ENCODE measurements at regions not wholly inside any gene's neighbourhood (a gene's known extent, or its start where the extent isn't known, plus 50 kb on each side); places are given as distances from the start of the nearest gene placed in this dataset.

DNA sequence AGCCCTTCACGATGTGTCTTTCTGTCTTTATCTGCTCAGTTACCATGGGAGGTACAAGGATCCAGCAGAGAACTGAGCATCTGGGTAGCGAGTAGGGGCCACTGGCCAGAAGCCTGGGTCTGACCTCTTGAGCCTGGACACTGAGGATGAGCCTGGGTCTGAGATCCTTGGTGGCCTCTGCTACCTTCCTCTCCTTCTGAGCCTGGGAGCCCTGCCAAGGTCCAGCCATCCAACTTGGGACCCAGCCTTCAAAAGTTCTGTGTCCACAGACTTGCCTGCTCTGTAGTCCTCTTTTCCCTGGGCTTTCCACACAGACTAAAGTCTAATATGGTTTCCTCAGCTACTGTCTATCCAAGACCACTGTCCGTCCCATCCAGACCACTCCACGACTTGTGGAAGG, 60.2 kb upstream of the NAA20 start:
- Histone ChIP-seq H3K4me1 (no peaks in the 10 kb centered on the region), H3K4me3 (no peak overlapping the region), H3K36me3 (peaks cover 70% of the 10 kb centered on the region), H3K9me3 (no peaks in the 10 kb centered on the region), H3K27ac (no peak overlapping the region), H3K27me3 (ENCODE audit: low read depth) (no peaks in the 10 kb centered on the region)
- ATAC-seq: no peak
- TF ChIP-seq, protein P1, sequence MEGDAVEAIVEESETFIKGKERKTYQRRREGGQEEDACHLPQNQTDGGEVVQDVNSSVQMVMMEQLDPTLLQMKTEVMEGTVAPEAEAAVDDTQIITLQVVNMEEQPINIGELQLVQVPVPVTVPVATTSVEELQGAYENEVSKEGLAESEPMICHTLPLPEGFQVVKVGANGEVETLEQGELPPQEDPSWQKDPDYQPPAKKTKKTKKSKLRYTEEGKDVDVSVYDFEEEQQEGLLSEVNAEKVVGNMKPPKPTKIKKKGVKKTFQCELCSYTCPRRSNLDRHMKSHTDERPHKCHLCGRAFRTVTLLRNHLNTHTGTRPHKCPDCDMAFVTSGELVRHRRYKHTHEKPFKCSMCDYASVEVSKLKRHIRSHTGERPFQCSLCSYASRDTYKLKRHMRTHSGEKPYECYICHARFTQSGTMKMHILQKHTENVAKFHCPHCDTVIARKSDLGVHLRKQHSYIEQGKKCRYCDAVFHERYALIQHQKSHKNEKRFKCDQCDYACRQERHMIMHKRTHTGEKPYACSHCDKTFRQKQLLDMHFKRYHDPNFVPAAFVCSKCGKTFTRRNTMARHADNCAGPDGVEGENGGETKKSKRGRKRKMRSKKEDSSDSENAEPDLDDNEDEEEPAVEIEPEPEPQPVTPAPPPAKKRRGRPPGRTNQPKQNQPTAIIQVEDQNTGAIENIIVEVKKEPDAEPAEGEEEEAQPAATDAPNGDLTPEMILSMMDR (IDR thresholded peaks at IDR 0.05): no peak
- intact Hi-C loops (cut with DNase I): no loop called here
- DNase-seq: no peak

DNA sequence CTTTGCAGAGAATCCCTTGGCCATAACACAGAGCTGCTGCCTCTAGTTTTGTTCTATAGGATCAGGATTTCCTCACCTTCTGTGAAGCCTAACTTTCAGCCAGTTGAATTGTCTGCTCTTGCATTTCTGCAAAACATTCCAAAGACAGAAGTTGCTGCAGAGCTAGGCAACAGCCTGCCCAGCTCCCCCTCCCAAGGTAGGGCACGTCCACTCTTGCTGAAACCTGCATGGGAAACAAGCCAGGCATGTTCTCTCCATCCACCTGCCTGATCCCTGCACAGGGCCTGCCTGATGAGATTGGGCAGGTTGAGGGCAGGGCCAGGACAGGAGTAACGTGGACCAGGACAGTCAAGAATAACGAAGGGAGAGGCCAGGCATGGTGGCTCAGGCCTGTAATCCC, 58.9 kb upstream of the NAA20 start:
- ATAC-seq (no peak), DNase-seq (no peak)
- TF ChIP-seq, protein P1 (IDR thresholded peaks at IDR 0.05): no peak
- Histone ChIP-seq H3K36me3 (peaks cover 82% of the 10 kb centered on the region), H3K27me3 (ENCODE audit: low read depth) (no peaks in the 10 kb centered on the region), H3K4me3 (no peak overlapping the region), H3K27ac (no peak overlapping the region), H3K9me3 (no peaks in the 10 kb centered on the region), H3K4me1 (no peaks in the 10 kb centered on the region)
- intact Hi-C loops (cut with DNase I): no loop called here

DNA sequence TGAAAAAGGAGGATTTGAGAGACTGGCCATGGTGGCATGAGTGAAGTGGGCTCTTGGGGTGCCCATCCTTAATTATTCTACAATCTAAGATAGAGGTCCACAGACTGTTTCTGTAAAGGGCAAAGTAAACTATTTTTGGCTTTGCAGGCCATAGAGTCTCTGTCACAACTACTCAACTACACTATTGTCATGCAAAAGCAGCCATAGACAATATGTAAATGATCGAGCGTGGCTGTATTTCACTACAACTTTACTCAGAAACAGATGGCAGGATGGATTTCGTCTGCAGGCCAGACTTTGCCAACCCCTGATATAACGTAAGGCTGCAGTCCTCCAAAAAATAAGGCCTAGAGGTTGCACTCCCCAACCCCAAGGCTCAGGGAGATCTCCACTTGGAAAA, 58.2 kb upstream of the NAA20 start:
- Histone ChIP-seq H3K27me3 (ENCODE audit: low read depth) (no peaks in the 10 kb centered on the region), H3K4me1 (peaks cover 5% of the 10 kb centered on the region)
- intact Hi-C loops (cut with DNase I): no loop called here

DNA sequence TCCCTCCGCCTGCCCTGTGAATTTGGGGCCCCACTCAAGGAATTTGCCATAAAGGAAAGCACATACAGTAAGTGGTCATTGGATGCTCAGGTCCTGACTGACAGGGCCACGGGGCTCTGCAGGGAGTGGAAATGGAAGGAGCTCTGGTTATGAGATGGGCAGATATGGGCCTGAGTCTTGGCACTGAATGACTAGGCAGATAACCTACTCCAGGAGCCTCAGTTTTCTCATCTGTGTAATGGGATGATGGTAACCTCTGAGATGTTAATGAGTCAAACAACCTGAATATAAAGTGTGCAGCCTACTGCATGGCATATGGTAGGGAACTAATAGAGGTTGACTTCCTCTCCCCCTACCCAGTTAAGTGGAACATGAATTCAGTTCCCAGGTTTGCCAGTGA, 56.4 kb upstream of the NAA20 start:
- Histone ChIP-seq H3K36me3 (peaks cover 95% of the 10 kb centered on the region), H3K27ac (no peak overlapping the region), H3K4me1 (peaks cover 20% of the 10 kb centered on the region), H3K9me3 (no peaks in the 10 kb centered on the region), H3K4me3 (no peak overlapping the region), H3K27me3 (ENCODE audit: low read depth) (no peaks in the 10 kb centered on the region)
- TF ChIP-seq, protein P1 (IDR thresholded peaks at IDR 0.05): no peak
- intact Hi-C loops (cut with DNase I): no loop called here
- ATAC-seq: no peak
- no peak for DNase-seq

More for the DNA sequence above, 58.2 kb upstream of the NAA20 start:
- Histone ChIP-seq H3K9me3 (no peaks in the 10 kb centered on the region), H3K27ac (no peak overlapping the region), H3K4me3 (no peak overlapping the region), H3K36me3 (peaks cover 89% of the 10 kb centered on the region)
- TF ChIP-seq, protein P1 (IDR thresholded peaks at IDR 0.05): no peak
- DNase-seq (no peak), ATAC-seq (no peak)

DNA sequence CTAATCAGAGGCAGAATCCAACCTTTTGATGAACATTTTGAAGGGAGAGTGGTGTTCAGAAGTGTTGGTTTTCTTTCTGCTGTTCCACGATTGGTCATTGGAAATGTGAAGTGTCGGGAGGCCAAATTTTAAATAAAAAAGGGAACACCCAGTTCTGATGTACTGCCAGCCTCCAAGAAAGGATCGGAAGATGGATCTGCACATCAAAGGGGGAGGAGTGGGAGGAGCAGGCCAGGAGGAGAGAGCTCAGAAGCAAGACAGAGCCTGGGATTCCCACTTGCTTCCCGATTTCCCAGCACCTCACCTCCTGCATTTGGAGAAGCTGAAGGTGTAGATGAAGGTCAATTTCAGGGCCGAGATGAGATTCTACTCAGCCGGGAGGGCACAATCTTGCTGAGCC, 55.9 kb upstream of the NAA20 start:
- Histone ChIP-seq H3K27ac (no peak overlapping the region), H3K4me3 (no peak overlapping the region), H3K27me3 (ENCODE audit: low read depth) (no peaks in the 10 kb centered on the region), H3K9me3 (no peaks in the 10 kb centered on the region), H3K36me3 (peaks cover 97% of the 10 kb centered on the region), H3K4me1 (peaks cover 20% of the 10 kb centered on the region)
- intact Hi-C loops (cut with DNase I): no loop called here
- ATAC-seq (no peak), DNase-seq (no peak)
- TF ChIP-seq, protein P1 (IDR thresholded peaks at IDR 0.05): no peak

DNA sequence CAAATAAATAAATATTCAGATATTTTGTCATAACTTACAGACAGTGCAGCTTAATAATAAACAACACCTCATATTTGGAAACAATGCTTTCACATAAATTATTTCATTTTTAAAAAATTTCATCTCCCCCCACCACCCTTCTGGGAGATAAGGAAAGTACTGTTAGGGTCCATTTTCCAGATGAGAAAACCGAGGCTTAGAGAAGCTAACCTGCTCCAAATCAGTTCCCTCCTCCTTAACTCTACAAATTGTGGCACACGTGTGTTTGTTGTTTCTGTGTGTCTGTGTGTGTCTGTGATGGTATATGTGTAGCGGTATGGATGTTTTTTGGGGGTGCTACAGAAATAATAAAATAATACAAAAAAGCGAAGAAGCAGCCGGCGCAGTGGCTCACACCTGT, 54.2 kb upstream of the NAA20 start:
- Histone ChIP-seq H3K36me3 (peaks cover 96% of the 10 kb centered on the region), H3K4me3 (no peak overlapping the region), H3K4me1 (peaks cover 20% of the 10 kb centered on the region), H3K27me3 (ENCODE audit: low read depth) (no peaks in the 10 kb centered on the region), H3K27ac (no peak overlapping the region), H3K9me3 (no peaks in the 10 kb centered on the region)
- ATAC-seq (no peak), DNase-seq (no peak)
- intact Hi-C loops (cut with DNase I): no loop called here
- TF ChIP-seq, protein P1 (IDR thresholded peaks at IDR 0.05): no peak

Measured in lower lobe of right lung (tissue), 2 donors.